IPS-NIHi7 (cell line): ENCODE measurements at regions not wholly inside any gene's neighbourhood (a gene's known extent, or its start where the extent isn't known, plus 50 kb on each side); places are given as distances from the start of the nearest gene placed in this dataset.
A peak's percentile ranks its signal among the peaks of the same experiment; 100 is the strongest.
"Not testable (repeated sequence)": the region's sequence is repeated elsewhere in the genome, so short reads cannot be mapped to it uniquely, and the experiment has no call there.

Source experiments
- DNase-seq: peaks from one replicate; pipeline ENCODE4 v3.0.0; 2012; ENCODE audit warnings: mixed read lengths; ENCODE audit errors: extremely low spot score

GRCh38 chr6:137545073-137545472 lies 50.9 kb upstream of the OLIG3 start:
- no peak for DNase-seq

- DNase-seq = no peak
Observed at GRCh38 chr6:137547186-137547585, 53.0 kb upstream of the OLIG3 start.

GRCh38 chr6:137547601-137548000 lies 53.4 kb upstream of the OLIG3 start:
- no peak for DNase-seq

DNA sequence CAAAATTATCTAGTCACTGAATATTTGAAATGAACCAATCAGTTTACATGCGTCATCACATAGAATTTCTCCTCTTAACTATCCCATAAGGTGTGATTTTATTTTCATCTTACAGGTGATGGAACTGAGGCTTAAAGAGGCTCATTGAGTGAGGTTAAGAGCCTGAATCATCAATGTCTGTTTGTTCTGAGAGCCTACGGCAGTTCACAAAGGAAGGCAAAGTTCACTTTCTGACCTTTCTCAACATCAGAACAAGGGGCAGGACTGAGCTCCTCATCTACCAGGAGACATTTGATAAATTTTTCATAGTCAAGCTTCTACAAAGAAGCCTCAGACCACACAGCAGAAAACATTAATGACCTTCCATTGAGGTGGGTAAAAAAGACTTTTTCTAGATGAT lies 54.9 kb upstream of the OLIG3 start:
- DNase-seq = no peak

GRCh38 chr6:137550535-137550934 lies 56.3 kb upstream of the OLIG3 start:
- DNase-seq = no peak

- no peak for DNase-seq
Observed at GRCh38 chr6:137552146-137552545, 58.0 kb upstream of the OLIG3 start.

- no peak for DNase-seq
Observed at GRCh38 chr6:137552809-137553208, 58.6 kb upstream of the OLIG3 start.

DNA sequence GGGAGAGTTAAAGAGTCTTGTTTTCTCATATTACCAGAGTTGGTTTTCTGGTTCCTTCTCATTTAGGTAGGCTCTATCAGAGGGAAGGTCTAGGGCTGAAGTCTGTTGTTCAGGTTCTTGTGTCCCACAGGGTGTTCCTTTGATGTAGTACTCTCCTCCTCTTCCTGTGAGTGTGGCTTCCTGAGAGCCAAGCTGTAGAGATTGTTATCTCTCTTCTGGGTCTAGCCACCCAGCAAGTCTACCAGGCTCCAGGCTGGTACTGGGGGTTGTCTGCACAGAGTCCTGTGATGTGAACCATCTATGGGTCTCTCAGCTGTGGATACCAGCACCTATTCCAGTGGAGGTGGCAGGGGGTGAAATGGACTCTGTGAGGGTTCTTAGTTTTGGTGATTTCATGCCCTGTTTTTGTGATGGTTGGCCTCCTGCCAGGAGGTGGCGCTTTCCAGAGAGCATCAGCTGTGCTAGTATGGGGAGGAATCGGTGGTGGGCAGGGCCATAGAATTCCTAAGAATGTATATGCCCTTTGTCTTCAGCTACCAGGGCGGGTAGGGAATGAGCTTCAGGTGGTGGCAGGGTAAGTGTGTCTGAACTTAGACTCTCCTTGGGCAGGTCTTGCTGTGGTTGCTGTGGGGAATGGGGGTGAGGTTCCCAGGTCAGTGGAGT lies 65.5 kb upstream of the OLIG3 start:
- not testable (repeated sequence) for DNase-seq

GRCh38 chr6:137560184-137560563 lies 66.0 kb upstream of the OLIG3 start:
- DNase-seq = no peak

- DNase-seq = no peak
Observed at GRCh38 chr6:137568067-137568466, 73.9 kb upstream of the OLIG3 start.

- DNase-seq = no peak
Observed at GRCh38 chr6:137570393-137570792, 76.2 kb upstream of the OLIG3 start.

DNA sequence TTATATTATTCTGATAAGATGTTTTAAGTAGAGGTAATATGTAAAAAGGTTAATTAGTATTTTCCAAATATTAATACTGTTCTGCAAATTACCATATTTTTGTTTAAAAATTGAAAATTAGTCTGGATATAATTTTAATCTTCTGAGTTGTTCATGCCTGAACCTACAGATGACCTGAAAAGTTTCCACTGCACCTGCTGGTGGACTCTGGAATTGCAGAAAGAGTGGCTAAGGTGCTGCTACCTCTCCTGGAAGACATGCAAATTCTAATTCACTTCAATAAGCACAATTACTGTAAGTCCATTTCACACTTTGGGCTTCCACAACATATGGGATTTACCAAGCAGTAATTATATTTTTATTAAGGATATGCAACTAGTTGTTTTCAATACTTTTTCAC lies 77.7 kb upstream of the OLIG3 start:
- peak; percentile 50 for DNase-seq

- DNase-seq = no peak
Observed at GRCh38 chr6:137573739-137574138, 79.5 kb upstream of the OLIG3 start.

- no peak for DNase-seq
Observed at GRCh38 chr6:137579612-137580011, 85.4 kb upstream of the OLIG3 start.

DNA sequence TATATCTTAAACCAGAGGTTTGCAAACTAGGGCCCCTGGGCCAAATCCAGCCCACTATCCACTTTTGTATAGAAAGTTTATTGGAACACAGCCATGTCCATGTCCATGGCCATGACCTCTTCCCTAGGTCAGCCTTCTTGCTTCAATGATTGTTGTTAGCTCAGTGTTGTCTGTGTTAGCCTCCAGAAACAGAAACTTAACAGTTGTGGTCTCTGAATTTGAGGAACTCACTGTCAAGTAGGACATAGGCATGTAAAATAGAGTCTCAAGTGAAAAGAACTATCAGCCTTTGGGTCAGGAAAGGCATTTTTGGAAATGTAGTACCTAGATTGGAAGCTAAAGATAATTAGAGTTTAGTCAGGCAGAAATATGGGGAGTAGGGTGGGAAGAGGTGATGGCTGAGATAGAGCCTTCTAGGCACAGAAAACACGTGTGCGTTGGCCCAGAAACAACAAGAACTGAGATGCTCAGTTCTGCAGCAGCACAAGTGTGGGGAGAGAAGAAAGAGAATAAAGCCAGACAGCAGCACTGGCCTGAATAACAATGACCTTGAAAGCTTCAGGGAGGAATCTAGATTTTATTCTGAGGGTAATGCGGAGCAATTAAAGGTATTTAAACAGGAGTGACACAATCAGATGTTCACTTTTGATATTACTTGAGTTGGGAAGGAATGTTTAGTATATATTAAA lies 87.0 kb upstream of the OLIG3 start:
- no peak for DNase-seq

GRCh38 chr6:137583519-137583918 lies 89.3 kb upstream of the OLIG3 start:
- DNase-seq = not testable (repeated sequence)

GRCh38 chr6:137588472-137588871 lies 94.3 kb upstream of the OLIG3 start:
- DNase-seq = peak; percentile 42

GRCh38 chr6:137589067-137589848 lies 95.1 kb upstream of the OLIG3 start:
- DNase-seq = peak; percentile 85

DNA sequence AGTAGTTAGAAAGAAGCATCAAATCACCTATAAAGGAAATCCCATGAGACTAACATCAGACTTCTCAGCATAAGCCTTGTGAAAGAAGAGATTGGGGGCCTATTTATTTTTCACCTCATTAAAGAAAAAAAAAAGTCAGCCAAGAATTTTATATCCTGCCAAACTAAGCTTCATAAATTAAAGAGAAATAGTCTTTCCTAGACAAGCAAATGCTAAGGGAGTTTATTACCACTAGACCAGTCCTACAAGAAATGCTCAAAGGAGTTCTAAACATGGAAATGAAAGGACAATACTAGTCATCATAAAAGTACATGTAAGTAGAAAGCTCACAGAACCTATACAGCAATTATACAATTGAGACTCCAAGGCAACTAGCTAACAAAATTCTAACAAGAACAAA lies 96.5 kb upstream of the OLIG3 start:
- DNase-seq = no peak

DNA sequence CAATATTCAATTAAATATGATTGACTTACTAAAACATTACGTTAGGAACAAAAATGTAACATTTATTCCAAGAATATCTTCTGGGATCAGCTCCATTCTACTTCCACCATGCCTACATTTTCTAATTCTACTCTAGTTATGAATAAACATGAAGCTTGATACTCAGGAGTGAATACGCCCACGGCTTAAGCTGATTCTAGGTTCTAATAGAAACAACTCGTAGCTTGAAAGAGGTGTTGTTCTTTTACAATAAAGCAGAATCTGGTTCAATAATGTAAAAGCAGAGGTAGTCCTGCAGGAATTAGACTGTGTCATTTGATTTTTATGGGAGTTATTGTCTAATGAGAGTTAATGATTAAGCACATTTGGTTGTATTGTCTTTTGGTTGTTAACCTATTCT lies 107.3 kb upstream of the OLIG3 start:
- DNase-seq = no peak

DNA sequence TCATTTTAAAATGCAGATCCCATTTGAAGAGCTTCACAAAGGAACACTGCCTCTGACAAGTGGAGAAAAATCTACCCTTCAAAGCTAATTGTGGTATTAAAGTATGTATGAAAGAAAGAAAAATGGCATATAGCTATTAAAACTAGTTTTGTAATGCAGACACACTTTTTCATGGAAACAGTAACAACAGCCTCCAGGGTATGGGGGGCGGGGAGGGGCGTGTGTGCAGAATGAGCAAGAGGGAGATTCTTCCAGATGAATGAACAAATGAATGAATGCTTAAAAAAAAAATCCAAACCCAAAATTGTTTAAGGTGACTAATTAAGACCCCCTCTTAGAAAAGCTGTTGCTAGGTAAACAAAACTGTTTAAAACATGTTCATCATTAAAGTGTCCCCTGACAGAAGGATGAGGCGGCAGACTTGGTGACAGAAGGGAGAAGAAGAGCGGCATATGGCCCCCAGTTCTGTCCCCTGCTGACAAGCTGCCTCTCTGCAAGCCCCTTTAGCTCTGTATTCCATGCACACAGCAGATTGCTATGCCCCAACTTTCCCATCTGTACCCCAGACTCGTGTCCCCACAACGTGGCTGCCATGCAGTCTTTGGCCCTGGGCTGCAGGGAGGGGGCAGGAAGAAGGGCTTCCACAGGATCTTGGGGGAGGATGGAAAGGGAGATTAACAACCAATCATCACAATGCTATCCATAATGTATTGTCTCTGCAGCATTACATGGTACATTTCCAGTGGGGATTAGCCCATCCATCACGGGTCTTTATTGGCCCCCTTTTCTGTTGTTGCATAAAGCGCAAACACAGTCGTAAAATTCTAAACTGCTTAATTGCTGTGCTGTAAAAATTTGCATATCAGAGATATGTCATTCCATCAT lies 108.4 kb upstream of the OLIG3 start:
- DNase-seq = no peak

DNA sequence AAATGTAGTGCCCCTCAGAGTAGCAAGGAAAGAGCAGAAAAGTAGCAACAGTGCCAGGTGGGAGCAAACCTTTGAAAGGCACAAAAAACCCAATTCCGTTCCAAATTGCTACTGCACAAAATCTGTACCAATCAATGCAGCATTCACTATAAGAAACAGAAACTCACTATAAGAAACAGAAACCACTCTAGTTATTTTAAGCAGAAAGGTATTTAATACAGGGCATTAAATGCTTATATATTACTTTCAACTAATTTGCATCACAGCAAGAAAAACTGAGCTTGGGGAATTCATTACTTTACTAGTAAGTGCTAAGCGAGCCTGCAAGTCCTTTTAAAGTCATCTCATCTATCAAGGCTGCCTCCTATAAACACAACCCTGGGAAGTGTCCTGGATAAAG lies 116.5 kb upstream of the OLIG3 start:
- DNase-seq = no peak
